ENCODE measurements at regions not wholly inside any gene's neighbourhood (a gene's known extent, or its start where the extent isn't known, plus 50 kb on each side); places are given as distances from the start of the nearest gene placed in this dataset.
A peak's percentile ranks its signal among the peaks of the same experiment; 100 is the strongest.
"Not testable (repeated sequence)": the region's sequence is repeated elsewhere in the genome, so short reads cannot be mapped to it uniquely, and the experiment has no call there.

GRCh38 chr6:100088009-100088408, 94.0 kb upstream of the MCHR2 start:
- DNase-seq: no peak

DNA sequence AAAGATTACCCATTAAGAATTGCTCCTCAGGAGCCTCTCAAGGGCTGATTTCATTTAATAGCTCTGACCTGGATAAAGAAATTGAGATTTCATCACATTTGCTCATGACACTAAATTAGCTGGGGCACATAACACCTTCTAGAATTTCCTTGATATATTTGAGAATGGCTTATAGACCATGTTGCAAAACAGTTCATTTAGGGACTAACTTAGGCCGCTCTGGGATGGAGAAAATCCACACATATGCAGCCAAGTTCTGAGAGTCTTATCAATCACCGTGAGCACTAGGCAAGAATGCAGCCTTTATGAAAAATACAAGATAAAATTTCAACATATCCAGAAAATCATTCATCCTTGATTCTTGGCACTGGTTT, 91.0 kb upstream of the MCHR2 start:
- no peak for DNase-seq

DNA sequence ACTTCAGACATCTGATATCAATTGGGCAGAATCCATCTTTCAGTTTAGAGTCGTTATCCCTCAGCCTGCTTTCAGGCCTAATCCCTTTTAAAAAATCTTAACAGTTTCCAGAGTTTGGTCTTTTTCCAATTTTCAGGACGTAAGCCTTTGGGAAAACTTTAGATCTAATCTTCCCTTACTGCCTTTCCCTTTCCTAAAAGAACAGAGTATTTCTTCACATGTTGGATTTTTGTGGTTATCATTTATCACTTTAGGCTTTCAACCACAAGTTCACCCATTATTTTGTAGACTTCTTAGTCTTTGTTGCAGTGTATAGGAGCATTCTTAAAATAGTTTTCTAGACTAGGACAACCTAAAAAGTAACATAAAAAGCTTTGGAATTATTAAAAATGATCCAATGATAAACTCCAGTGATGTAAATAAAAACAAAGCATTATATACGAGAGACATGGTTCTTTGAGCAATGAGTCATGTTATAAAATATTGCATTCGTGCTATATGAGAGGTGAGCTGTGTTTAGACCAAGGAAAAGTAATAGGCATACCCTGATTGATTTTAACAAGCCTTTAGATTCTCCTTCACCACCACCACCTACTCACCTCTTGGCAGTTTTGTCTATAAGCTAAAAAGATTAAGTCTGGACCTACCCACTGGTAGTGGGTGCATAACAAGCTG, 90.4 kb upstream of the MCHR2 start:
- DNase-seq: no peak

DNA sequence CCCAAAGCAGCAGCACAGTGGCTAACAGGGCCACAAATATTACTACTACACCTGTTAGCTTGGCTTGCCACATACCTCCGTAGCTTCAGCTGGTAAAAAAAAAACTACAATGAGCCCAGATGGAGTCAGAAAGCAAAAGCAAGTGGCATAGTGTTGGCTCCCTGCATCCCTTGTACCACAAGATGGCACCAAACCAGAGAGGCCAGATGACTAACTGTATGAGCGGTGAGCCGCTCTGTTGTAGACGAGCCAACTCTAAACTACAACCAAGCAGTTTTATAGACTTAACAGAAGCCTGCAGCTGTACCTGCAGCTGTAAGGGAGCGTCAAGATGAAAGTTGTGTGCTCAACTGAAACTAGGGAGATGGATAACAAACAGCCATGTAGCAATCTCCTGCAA, 84.5 kb upstream of the MCHR2 start:
- peak in 1 of 2 experiments; percentile 22 for DNase-seq

- no peak for DNase-seq
These were observed 71.3 kb upstream of the MCHR2 start for GRCh38 chr6:100065348-100065747.

GRCh38 chr6:100062621-100063020, 68.6 kb upstream of the MCHR2 start:
- no peak for DNase-seq

DNA sequence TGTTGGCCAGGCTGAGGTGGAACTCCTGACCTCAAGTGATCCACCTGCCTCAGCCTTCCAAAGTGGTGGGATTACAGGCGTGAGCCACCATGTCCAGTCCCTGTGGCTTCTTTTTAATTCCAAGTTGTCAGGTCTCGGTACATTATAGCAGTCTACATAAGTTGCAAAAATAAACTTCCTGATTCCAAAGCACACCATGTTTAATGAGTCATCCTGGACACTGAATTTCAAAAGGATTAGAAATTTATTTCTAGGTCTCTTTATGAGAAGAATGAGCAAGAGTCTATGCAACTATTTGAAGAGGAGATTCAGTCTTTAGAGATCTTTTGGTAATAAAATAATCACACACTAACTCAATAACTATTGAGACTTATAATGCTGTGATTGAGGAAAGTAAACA, 63.9 kb upstream of the MCHR2 start:
- no peak for DNase-seq

DNA sequence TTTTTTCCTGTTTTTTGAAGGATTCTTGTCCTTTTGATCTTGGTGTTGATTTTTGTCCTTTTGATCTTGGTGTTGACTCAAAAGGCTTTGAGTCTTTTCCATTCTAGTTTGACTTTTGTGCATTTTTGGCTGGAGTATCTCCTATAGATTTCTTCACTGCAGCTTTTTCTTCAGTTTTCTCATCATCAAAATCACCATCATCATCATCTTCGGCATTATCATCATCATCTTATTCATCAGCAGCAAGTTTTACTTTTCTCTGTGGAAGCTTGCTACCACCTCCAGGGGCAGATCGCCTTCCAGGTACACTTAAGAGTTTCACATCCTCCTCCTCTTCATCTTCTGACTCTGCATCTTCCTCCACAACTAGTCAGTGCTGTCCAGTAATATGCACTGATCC, 56.5 kb upstream of the MCHR2 start:
- DNase-seq: no peak

DNA sequence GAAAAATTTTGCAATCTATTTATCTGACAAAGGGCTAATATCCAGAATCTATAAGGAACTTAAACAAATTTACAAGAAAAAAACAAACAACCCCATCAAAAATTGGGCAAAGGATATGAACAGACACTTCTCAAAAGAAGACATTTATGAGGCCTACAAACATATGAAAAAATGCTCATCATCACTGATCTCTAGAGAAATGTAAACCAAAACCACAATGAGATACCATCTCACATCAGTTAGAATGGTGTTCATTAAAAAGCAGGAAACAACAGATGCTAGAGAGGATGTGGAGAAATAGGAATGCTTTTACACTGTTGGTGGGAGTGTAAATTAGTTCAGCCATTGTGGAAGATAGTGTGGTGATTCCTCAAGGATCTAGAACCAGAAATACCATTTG, 49.9 kb upstream of the MCHR2 start:
- not testable (repeated sequence) for DNase-seq
